ENCODE measurements at regions not wholly inside any gene's neighbourhood (a gene's known extent, or its start where the extent isn't known, plus 50 kb on each side); places are given as distances from the start of the nearest gene placed in this dataset.

DNA sequence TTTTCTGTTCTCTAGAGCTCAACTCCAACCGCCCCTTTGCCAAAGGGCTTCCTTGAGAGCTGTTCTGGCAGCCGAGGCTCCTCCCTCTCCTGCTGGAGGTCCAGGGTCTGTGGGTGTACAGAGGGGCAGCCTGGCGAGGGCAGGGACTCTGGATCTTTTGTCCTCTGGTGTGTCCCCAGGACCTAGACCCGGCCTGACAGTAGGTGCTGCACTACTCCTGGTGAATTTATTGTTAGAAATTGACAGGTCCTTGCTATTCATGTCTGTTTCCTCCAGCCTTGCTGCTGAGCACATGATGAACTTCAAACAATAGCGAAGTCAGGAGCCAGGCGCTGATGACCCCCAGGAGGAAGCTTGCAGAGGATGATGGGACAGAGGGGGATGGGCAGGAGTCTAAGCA, 234.7 kb upstream of the SULF2 start:
- TF ChIP-seq EZH2 (IDR thresholded peaks at IDR 0.05; ENCODE audit: borderline replicate concordance, control insufficient read depth, low read depth, low read length) (no peak), POLR2A (IDR thresholded peaks at IDR 0.05; ENCODE audit: low read depth, low read length) (no peak), SMAD1 (IDR thresholded peaks at IDR 0.05; ENCODE audit: low read depth, partially characterized antibody) (no peak), CBX3 (IDR thresholded peaks at IDR 0.05; ENCODE audit: borderline replicate concordance, low read depth) (no peak), TCF12 (IDR thresholded peaks at IDR 0.05; ENCODE audit: low read depth, low read length) (no peak), GATAD2B (conservative IDR thresholded peaks at IDR 0.05; ENCODE audit: low read depth) (no peak)
- TF ChIP-seq, protein P1, sequence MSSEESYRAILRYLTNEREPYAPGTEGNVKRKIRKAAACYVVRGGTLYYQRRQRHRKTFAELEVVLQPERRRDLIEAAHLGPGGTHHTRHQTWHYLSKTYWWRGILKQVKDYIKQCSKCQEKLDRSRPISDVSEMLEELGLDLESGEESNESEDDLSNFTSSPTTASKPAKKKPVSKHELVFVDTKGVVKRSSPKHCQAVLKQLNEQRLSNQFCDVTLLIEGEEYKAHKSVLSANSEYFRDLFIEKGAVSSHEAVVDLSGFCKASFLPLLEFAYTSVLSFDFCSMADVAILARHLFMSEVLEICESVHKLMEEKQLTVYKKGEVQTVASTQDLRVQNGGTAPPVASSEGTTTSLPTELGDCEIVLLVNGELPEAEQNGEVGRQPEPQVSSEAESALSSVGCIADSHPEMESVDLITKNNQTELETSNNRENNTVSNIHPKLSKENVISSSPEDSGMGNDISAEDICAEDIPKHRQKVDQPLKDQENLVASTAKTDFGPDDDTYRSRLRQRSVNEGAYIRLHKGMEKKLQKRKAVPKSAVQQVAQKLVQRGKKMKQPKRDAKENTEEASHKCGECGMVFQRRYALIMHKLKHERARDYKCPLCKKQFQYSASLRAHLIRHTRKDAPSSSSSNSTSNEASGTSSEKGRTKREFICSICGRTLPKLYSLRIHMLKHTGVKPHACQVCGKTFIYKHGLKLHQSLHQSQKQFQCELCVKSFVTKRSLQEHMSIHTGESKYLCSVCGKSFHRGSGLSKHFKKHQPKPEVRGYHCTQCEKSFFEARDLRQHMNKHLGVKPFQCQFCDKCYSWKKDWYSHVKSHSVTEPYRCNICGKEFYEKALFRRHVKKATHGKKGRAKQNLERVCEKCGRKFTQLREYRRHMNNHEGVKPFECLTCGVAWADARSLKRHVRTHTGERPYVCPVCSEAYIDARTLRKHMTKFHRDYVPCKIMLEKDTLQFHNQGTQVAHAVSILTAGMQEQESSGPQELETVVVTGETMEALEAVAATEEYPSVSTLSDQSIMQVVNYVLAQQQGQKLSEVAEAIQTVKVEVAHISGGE (CRISPR knock-in tag; IDR thresholded peaks at IDR 0.05): no peak
